PC-9 (cell line): ENCODE measurements at regions not wholly inside any gene's neighbourhood (a gene's known extent, or its start where the extent isn't known, plus 50 kb on each side); places are given as distances from the start of the nearest gene placed in this dataset.

ENCODE experiments used
- BruUV-seq: library from RNA; stranded (reverse); fragments of 400-500 nt; replicated peaks from 2 replicates; lab custom pipeline; 2021; lab: Mats Ljungman, UMichigan
- CTCF ChIA-PET: fragments of 300-600 bp; sonication (Branson Sonifier 250); formaldehyde crosslinking; loops from one replicate; lab custom pipeline; 2022; ENCODE audit warnings: antibody characterized with exemption; lab: Charles Lee
- POLR2A ChIA-PET: fragments of 300-600 bp; sonication (Branson Sonifier 250); formaldehyde crosslinking; loops from one replicate; lab custom pipeline; 2022; ENCODE audit warnings: antibody characterized with exemption; ENCODE audit not compliant: unreplicated experiment; lab: Charles Lee
- DNase-seq, 2 experiments: peaks; one replicate each; pipeline versions ENCODE4 v3.0.0 to v3.0.0-alpha.2; 2015 to 2022; ENCODE audit warnings: mixed read lengths in 1 of 2
- H2AFZ ChIP-seq: fragments of 200-600 bp; sonication (generic); 2 replicates; pipeline ENCODE4 v1.8.1; 2017; ENCODE audit warnings: antibody characterized with exemption
- H3F3A ChIP-seq: fragments of 200-600 bp; sonication (generic); 2 replicates; pipeline ENCODE4 v1.8.1; 2017; ENCODE audit warnings: antibody characterized with exemption, mild to moderate bottlenecking, low read depth; ENCODE audit not compliant: insufficient read depth
- H3K27ac ChIP-seq: fragments of 200-600 bp; sonication (generic); 2 replicates; pipeline ENCODE4 v1.6.1; 2016; ENCODE audit warnings: mixed run types
- H3K27me3 ChIP-seq: fragments of 200-600 bp; sonication (generic); 2 replicates; pipeline ENCODE4 v1.6.1; 2016; ENCODE audit warnings: low read depth, mixed run types; ENCODE audit not compliant: insufficient read depth
- H3K36me3 ChIP-seq: fragments of 200-600 bp; sonication (generic); 2 replicates; pipeline ENCODE4 v1.6.1; 2016; ENCODE audit warnings: low read depth, mixed run types
- H3K4me1 ChIP-seq: fragments of 200-600 bp; sonication (generic); replicated peaks from 2 replicates; pipeline ENCODE4 v1.6.1; 2016; ENCODE audit warnings: mixed run types; ENCODE audit not compliant: insufficient read depth
- H3K4me2 ChIP-seq: fragments of 200-600 bp; sonication (generic); 2 replicates; pipeline ENCODE4 v1.6.1; 2017; ENCODE audit warnings: mixed run types
- H3K4me3 ChIP-seq: fragments of 200-600 bp; sonication (generic); 2 replicates; pipeline ENCODE4 v1.6.1; 2016; ENCODE audit warnings: mixed run types
- H3K79me2 ChIP-seq: fragments of 200-600 bp; sonication (generic); 2 replicates; pipeline ENCODE4 v1.6.1; 2017; ENCODE audit warnings: low read depth, mixed run types
- H3K9me2 ChIP-seq: fragments of 200-600 bp; sonication (generic); 2 replicates; pipeline ENCODE4 v1.8.1; 2017; ENCODE audit warnings: mild to moderate bottlenecking; ENCODE audit not compliant: insufficient read depth
- H3K9me3 ChIP-seq: fragments of 200-600 bp; sonication (generic); 2 replicates; pipeline ENCODE4 v1.8.1; 2016; ENCODE audit warnings: low read depth; ENCODE audit not compliant: insufficient read depth
- H4K20me1 ChIP-seq: fragments of 200-600 bp; sonication (generic); 2 replicates; pipeline ENCODE4 v1.8.1; 2017; ENCODE audit not compliant: insufficient read depth
- EZH2 ChIP-seq: fragments of 200-600 bp; sonication (generic); IDR thresholded peaks from 2 replicates; pipeline ENCODE4 v1.8.0; 2017; ENCODE audit warnings: antibody characterized with exemption, low read depth
- intact Hi-C: fragments of 100-400 bp; cut with micrococcal nuclease; formaldehyde crosslinking; loops from one replicate; pipeline ENCODE4 v1.10.0; 2022; ENCODE audit not compliant: unreplicated experiment
- TF ChIP-seq, protein P1 (sequence below): fragments of 200-600 bp; sonication (generic); conservative IDR thresholded peaks from 2 replicates; pipeline ENCODE4 v1.6.1; 2017; ENCODE audit warnings: mixed run types, antibody characterized with exemption, mild to moderate bottlenecking, moderate library complexity

GRCh38 chr4:64897683-64898082 lies 488.4 kb upstream of the TECRL start:
- intact Hi-C loops: no loop called here
- H3K4me1 ChIP-seq: no peaks in the 10 kb centered on the region
- H3F3A ChIP-seq: no peaks in the 10 kb centered on the region
- H4K20me1 ChIP-seq: no peaks in the 10 kb centered on the region
- H3K79me2 ChIP-seq: no peaks in the 10 kb centered on the region
- no peaks in the 10 kb centered on the region for H3K9me2 ChIP-seq
- H3K4me2 ChIP-seq: no peak overlapping the region
- POLR2A ChIA-PET: no interaction called here
- H3K27ac ChIP-seq: no peak overlapping the region
- CTCF ChIA-PET: no interaction called here
- H2AFZ ChIP-seq: no peak overlapping the region
- no peaks in the 10 kb centered on the region for H3K36me3 ChIP-seq
- no peaks in the 10 kb centered on the region for H3K27me3 ChIP-seq
- no peaks in the 10 kb centered on the region for H3K9me3 ChIP-seq
- BruUV-seq: no TSS peak
- no peak for DNase-seq
- no peak overlapping the region for H3K4me3 ChIP-seq
- TF ChIP-seq EZH2: no peak
- TF ChIP-seq, protein P1, sequence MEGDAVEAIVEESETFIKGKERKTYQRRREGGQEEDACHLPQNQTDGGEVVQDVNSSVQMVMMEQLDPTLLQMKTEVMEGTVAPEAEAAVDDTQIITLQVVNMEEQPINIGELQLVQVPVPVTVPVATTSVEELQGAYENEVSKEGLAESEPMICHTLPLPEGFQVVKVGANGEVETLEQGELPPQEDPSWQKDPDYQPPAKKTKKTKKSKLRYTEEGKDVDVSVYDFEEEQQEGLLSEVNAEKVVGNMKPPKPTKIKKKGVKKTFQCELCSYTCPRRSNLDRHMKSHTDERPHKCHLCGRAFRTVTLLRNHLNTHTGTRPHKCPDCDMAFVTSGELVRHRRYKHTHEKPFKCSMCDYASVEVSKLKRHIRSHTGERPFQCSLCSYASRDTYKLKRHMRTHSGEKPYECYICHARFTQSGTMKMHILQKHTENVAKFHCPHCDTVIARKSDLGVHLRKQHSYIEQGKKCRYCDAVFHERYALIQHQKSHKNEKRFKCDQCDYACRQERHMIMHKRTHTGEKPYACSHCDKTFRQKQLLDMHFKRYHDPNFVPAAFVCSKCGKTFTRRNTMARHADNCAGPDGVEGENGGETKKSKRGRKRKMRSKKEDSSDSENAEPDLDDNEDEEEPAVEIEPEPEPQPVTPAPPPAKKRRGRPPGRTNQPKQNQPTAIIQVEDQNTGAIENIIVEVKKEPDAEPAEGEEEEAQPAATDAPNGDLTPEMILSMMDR: no peak

- no peaks in the 10 kb centered on the region for H3K9me2 ChIP-seq
- CTCF ChIA-PET: no interaction called here
Measured at GRCh38 chr4:64895031-64895430, 485.8 kb upstream of the TECRL start.

DNA sequence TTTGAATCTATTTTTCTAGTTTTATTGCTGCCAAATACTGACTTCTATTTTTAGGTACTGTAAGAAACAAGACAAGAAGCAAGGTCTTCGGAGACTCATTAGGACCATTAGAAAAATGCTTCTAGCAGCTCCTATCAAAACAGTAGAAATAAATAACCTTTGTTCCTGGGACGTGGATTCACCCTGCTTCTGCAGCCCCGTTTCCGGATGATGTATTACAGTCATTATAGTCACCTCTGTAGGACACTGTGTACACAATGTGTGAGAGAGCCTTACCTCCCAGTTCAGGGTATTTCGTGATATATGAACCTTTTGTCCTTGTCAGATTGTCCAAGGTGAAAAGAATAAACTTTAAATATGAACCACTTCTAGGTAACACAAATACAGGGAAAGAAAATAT lies 484.0 kb upstream of the TECRL start:
- DNase-seq: no peak
- Histone ChIP-seq H3K4me3 (no peak overlapping the region), H3K4me1 (no peaks in the 10 kb centered on the region), H4K20me1 (no peaks in the 10 kb centered on the region), H3K27ac (no peak overlapping the region), H3K79me2 (no peaks in the 10 kb centered on the region), H3K9me3 (no peaks in the 10 kb centered on the region), H3K4me2 (no peak overlapping the region), H2AFZ (no peak overlapping the region), H3K27me3 (no peaks in the 10 kb centered on the region), H3K36me3 (no peaks in the 10 kb centered on the region), H3F3A (no peaks in the 10 kb centered on the region), H3K9me2 (no peaks in the 10 kb centered on the region)
- BruUV-seq: no TSS peak
- intact Hi-C loops: no loop called here
- CTCF ChIA-PET: no interaction called here
- POLR2A ChIA-PET: no interaction called here
- TF ChIP-seq EZH2: no peak
- TF ChIP-seq, protein P1: no peak

More at GRCh38 chr4:64895031-64895430, 485.8 kb upstream of the TECRL start:
- no peak overlapping the region for H2AFZ ChIP-seq
- H4K20me1 ChIP-seq: no peaks in the 10 kb centered on the region
- DNase-seq: no peak
- H3F3A ChIP-seq: no peaks in the 10 kb centered on the region
- POLR2A ChIA-PET: no interaction called here
- H3K79me2 ChIP-seq: no peaks in the 10 kb centered on the region
- no peak overlapping the region for H3K27ac ChIP-seq
- intact Hi-C loops: no loop called here
- H3K4me3 ChIP-seq: no peak overlapping the region
- no peaks in the 10 kb centered on the region for H3K27me3 ChIP-seq
- no peaks in the 10 kb centered on the region for H3K9me3 ChIP-seq
- no peaks in the 10 kb centered on the region for H3K36me3 ChIP-seq
- H3K4me1 ChIP-seq: no peaks in the 10 kb centered on the region
- no peak overlapping the region for H3K4me2 ChIP-seq
- no TSS peak for BruUV-seq
- TF ChIP-seq EZH2: no peak
- TF ChIP-seq, protein P1: no peak
